ENCODE measurements at regions not wholly inside any gene's neighbourhood (a gene's known extent, or its start where the extent isn't known, plus 50 kb on each side); places are given as distances from the start of the nearest gene placed in this dataset.
A peak's percentile ranks its signal among the peaks of the same experiment; 100 is the strongest.

DNA sequence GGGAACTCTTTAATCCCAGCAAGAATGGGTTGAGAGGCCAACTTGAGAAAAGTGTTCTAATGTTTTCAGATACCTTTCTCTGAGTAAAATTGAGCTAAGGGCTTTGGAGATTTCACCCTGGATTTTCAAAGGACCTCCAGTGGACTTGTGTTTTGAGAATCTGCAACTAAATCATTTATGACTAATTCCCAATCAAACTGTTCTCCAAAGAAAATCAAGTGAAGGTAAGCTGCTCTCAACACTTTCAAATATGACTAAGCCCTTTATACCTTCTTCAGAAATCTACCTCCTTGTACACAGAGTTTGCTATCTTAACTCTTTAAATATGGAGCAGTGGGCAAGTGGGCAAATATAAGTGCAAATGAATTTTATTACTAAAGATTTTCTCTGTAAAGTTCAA, 392.9 kb downstream of the PDGFC start:
- no peaks in the 10 kb centered on the region for H3K4me1 Mint-ChIP-seq
- H3K9me3 Mint-ChIP-seq = no peaks in the 10 kb centered on the region
- no peak overlapping the region for H3K4me3 ChIP-seq
- H3K9me2 ChIP-seq (ENCODE audit: insufficient read depth) = no peaks in the 10 kb centered on the region
- H2AFZ ChIP-seq = peak overlapping the region; percentile 49
- no peak overlapping the region for H3K4me3 Mint-ChIP-seq
- H3K27me3 Mint-ChIP-seq (ENCODE audit: insufficient read depth, low read depth, poor library complexity) = peaks cover 3% of the 10 kb centered on the region
- ATAC-seq (no peak), DNase-seq (ENCODE audit: low spot score) (no peak)
- no peaks in the 10 kb centered on the region for H3K36me3 Mint-ChIP-seq (ENCODE audit: low read depth)
- H4K20me1 ChIP-seq (replicated peaks; ENCODE audit: insufficient read depth) = no peaks in the 10 kb centered on the region
- no peaks in the 10 kb centered on the region for H3K79me2 ChIP-seq (replicated peaks; ENCODE audit: insufficient read depth)
- TF ChIP-seq CREB1 (CRISPR knock-in tag; IDR thresholded peaks at IDR 0.05; ENCODE audit: low read depth) (no peak), ZNF331 (CRISPR knock-in tag; IDR thresholded peaks at IDR 0.05; ENCODE audit: low read depth) (no peak), NANOG (IDR thresholded peaks at IDR 0.05; ENCODE audit: borderline replicate concordance) (no peak), EZH2 (IDR thresholded peaks at IDR 0.05; ENCODE audit: low read depth, unreplicated experiment) (no peak), ZNF114 (CRISPR knock-in tag; IDR thresholded peaks at IDR 0.05) (no peak), JUNB (IDR thresholded peaks at IDR 0.05; ENCODE audit: unreplicated experiment) (no peak), CTCF (conservative IDR thresholded peaks at IDR 0.05; ENCODE audit: low read depth in 2 of 2) (no peak), STAT1 (IDR thresholded peaks at IDR 0.05; ENCODE audit: unreplicated experiment) (no peak), EZH2phosphoT487 (IDR thresholded peaks at IDR 0.05; ENCODE audit: unreplicated experiment) (no peak), POLR2AphosphoS5 (IDR thresholded peaks at IDR 0.05; ENCODE audit: low read depth) (no peak)
- TF ChIP-seq, protein P1, sequence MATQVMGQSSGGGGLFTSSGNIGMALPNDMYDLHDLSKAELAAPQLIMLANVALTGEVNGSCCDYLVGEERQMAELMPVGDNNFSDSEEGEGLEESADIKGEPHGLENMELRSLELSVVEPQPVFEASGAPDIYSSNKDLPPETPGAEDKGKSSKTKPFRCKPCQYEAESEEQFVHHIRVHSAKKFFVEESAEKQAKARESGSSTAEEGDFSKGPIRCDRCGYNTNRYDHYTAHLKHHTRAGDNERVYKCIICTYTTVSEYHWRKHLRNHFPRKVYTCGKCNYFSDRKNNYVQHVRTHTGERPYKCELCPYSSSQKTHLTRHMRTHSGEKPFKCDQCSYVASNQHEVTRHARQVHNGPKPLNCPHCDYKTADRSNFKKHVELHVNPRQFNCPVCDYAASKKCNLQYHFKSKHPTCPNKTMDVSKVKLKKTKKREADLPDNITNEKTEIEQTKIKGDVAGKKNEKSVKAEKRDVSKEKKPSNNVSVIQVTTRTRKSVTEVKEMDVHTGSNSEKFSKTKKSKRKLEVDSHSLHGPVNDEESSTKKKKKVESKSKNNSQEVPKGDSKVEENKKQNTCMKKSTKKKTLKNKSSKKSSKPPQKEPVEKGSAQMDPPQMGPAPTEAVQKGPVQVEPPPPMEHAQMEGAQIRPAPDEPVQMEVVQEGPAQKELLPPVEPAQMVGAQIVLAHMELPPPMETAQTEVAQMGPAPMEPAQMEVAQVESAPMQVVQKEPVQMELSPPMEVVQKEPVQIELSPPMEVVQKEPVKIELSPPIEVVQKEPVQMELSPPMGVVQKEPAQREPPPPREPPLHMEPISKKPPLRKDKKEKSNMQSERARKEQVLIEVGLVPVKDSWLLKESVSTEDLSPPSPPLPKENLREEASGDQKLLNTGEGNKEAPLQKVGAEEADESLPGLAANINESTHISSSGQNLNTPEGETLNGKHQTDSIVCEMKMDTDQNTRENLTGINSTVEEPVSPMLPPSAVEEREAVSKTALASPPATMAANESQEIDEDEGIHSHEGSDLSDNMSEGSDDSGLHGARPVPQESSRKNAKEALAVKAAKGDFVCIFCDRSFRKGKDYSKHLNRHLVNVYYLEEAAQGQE (IDR thresholded peaks at IDR 0.05; ENCODE audit: unreplicated experiment) = no peak
- TF ChIP-seq, protein P2, sequence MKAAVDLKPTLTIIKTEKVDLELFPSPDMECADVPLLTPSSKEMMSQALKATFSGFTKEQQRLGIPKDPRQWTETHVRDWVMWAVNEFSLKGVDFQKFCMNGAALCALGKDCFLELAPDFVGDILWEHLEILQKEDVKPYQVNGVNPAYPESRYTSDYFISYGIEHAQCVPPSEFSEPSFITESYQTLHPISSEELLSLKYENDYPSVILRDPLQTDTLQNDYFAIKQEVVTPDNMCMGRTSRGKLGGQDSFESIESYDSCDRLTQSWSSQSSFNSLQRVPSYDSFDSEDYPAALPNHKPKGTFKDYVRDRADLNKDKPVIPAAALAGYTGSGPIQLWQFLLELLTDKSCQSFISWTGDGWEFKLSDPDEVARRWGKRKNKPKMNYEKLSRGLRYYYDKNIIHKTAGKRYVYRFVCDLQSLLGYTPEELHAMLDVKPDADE (IDR thresholded peaks at IDR 0.05) = no peak
- TF ChIP-seq, protein P3, sequence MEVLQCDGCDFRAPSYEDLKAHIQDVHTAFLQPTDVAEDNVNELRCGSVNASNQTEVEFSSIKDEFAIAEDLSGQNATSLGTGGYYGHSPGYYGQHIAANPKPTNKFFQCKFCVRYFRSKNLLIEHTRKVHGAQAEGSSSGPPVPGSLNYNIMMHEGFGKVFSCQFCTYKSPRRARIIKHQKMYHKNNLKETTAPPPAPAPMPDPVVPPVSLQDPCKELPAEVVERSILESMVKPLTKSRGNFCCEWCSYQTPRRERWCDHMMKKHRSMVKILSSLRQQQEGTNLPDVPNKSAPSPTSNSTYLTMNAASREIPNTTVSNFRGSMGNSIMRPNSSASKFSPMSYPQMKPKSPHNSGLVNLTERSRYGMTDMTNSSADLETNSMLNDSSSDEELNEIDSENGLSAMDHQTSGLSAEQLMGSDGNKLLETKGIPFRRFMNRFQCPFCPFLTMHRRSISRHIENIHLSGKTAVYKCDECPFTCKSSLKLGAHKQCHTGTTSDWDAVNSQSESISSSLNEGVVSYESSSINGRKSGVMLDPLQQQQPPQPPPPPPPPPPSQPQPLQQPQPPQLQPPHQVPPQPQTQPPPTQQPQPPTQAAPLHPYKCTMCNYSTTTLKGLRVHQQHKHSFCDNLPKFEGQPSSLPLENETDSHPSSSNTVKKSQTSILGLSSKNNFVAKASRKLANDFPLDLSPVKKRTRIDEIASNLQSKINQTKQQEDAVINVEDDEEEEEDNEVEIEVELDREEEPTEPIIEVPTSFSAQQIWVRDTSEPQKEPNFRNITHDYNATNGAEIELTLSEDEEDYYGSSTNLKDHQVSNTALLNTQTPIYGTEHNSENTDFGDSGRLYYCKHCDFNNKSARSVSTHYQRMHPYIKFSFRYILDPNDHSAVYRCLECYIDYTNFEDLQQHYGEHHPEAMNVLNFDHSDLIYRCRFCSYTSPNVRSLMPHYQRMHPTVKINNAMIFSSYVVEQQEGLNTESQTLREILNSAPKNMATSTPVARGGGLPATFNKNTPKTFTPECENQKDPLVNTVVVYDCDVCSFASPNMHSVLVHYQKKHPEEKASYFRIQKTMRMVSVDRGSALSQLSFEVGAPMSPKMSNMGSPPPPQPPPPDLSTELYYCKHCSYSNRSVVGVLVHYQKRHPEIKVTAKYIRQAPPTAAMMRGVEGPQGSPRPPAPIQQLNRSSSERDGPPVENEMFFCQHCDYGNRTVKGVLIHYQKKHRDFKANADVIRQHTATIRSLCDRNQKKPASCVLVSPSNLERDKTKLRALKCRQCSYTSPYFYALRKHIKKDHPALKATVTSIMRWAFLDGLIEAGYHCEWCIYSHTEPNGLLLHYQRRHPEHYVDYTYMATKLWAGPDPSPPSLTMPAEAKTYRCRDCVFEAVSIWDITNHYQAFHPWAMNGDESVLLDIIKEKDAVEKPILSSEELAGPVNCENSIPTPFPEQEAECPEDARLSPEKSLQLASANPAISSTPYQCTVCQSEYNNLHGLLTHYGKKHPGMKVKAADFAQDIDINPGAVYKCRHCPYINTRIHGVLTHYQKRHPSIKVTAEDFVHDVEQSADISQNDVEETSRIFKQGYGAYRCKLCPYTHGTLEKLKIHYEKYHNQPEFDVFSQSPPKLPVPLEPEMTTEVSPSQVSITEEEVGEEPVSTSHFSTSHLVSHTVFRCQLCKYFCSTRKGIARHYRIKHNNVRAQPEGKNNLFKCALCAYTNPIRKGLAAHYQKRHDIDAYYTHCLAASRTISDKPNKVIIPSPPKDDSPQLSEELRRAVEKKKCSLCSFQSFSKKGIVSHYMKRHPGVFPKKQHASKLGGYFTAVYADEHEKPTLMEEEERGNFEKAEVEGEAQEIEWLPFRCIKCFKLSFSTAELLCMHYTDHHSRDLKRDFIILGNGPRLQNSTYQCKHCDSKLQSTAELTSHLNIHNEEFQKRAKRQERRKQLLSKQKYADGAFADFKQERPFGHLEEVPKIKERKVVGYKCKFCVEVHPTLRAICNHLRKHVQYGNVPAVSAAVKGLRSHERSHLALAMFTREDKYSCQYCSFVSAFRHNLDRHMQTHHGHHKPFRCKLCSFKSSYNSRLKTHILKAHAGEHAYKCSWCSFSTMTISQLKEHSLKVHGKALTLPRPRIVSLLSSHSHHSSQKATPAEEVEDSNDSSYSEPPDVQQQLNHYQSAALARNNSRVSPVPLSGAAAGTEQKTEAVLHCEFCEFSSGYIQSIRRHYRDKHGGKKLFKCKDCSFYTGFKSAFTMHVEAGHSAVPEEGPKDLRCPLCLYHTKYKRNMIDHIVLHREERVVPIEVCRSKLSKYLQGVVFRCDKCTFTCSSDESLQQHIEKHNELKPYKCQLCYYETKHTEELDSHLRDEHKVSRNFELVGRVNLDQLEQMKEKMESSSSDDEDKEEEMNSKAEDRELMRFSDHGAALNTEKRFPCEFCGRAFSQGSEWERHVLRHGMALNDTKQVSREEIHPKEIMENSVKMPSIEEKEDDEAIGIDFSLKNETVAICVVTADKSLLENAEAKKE (CRISPR knock-in tag; IDR thresholded peaks at IDR 0.05) = no peak
- H3F3A ChIP-seq (replicated peaks; ENCODE audit: low read depth) = no peaks in the 10 kb centered on the region
- no peak overlapping the region for H3K4me2 ChIP-seq
- H3K27me3 ChIP-seq (ENCODE audit: insufficient read depth) = no peaks in the 10 kb centered on the region
- no peak overlapping the region for H3K27ac Mint-ChIP-seq
- H3K4me1 ChIP-seq (ENCODE audit: insufficient read depth) = no peaks in the 10 kb centered on the region
- no peaks in the 10 kb centered on the region for H3K36me3 ChIP-seq (ENCODE audit: insufficient read depth)
- H3K27ac ChIP-seq (ENCODE audit: low read depth) = no peak overlapping the region

Data from GM23338 (cell line).